Glutamatergic neuron (in vitro differentiated cells): ENCODE measurements at regions not wholly inside any gene's neighbourhood (a gene's known extent, or its start where the extent isn't known, plus 50 kb on each side); places are given as distances from the start of the nearest gene placed in this dataset.
"Not testable (repeated sequence)": the region's sequence is repeated elsewhere in the genome, so short reads cannot be mapped to it uniquely, and the experiment has no call there.

Source experiments
- DNase-seq: peaks from one replicate; pipeline ENCODE4 v3.0.0; 2022
- H3K27ac Mint-ChIP-seq: one replicate; pipeline ENCODE4 v1.8.0; 2020; ENCODE audit warnings: mild to moderate bottlenecking, mixed read lengths, inconsistent platforms; ENCODE audit not compliant: unreplicated experiment
- H3K27me3 Mint-ChIP-seq: one replicate; pipeline ENCODE4 v1.8.0; 2020; ENCODE audit warnings: mild to moderate bottlenecking, moderate library complexity, mixed read lengths, inconsistent platforms; ENCODE audit not compliant: unreplicated experiment
- H3K36me3 Mint-ChIP-seq: one replicate; pipeline ENCODE4 v1.8.0; 2020; ENCODE audit warnings: mild to moderate bottlenecking, mixed read lengths, inconsistent platforms; ENCODE audit not compliant: unreplicated experiment
- H3K4me1 Mint-ChIP-seq: one replicate; pipeline ENCODE4 v1.8.0; 2020; ENCODE audit warnings: mild to moderate bottlenecking, low read depth, mixed read lengths, inconsistent platforms; ENCODE audit not compliant: unreplicated experiment
- H3K4me3 Mint-ChIP-seq: one replicate; pipeline ENCODE4 v1.8.0; 2020; ENCODE audit warnings: mild to moderate bottlenecking, mixed read lengths, inconsistent platforms; ENCODE audit not compliant: unreplicated experiment
- H3K9me3 Mint-ChIP-seq: one replicate; pipeline ENCODE4 v1.8.0; 2020; ENCODE audit warnings: mild to moderate bottlenecking, moderate library complexity, mixed read lengths, inconsistent platforms; ENCODE audit not compliant: unreplicated experiment
- CTCF ChIP-seq: fragments of 200-600 bp; sonication (generic); IDR thresholded peaks from one replicate; pipeline ENCODE4 v1.5.0; 2021; ENCODE audit not compliant: partially characterized antibody, unreplicated experiment

- DNase-seq = no peak
- peaks cover 3% of the 10 kb centered on the region for H3K9me3 Mint-ChIP-seq
- no peaks in the 10 kb centered on the region for H3K36me3 Mint-ChIP-seq
- peaks cover 5% of the 10 kb centered on the region for H3K27me3 Mint-ChIP-seq
- no peak for TF ChIP-seq CTCF
- no peak overlapping the region for H3K27ac Mint-ChIP-seq
- H3K4me1 Mint-ChIP-seq = no peaks in the 10 kb centered on the region
- H3K4me3 Mint-ChIP-seq = no peak overlapping the region
Observed at GRCh38 chr10:65083222-65083621, 1562.0 kb downstream of the REEP3 start.

DNA sequence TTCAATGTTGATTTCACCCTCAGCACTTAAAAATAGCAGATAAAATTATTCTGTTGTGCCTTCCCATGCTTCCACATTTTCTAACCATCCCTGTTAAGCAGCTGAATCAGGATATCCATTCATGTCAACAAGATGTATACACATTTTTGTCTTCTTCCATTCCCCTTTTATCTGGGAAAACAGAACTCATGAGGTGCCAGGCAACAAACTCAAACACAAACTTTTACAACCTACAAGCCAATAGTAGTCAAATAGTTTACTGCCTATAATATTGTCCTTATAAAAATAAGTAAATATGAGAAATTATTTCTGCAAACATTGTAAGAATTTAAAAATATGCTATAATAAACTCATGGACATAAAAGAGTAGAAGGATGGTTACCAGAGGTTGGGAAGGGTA lies 1569.8 kb downstream of the REEP3 start:
- TF ChIP-seq CTCF = no peak
- no peak for DNase-seq
- H3K27me3 Mint-ChIP-seq = no peaks in the 10 kb centered on the region
- no peaks in the 10 kb centered on the region for H3K4me1 Mint-ChIP-seq
- peaks cover 2% of the 10 kb centered on the region for H3K9me3 Mint-ChIP-seq
- H3K27ac Mint-ChIP-seq = no peak overlapping the region
- no peaks in the 10 kb centered on the region for H3K36me3 Mint-ChIP-seq
- H3K4me3 Mint-ChIP-seq = no peak overlapping the region

- no peak overlapping the region for H3K4me3 Mint-ChIP-seq
- H3K9me3 Mint-ChIP-seq = peaks cover 4% of the 10 kb centered on the region
- no peaks in the 10 kb centered on the region for H3K36me3 Mint-ChIP-seq
- H3K27me3 Mint-ChIP-seq = no peaks in the 10 kb centered on the region
- no peak for DNase-seq
- no peak overlapping the region for H3K27ac Mint-ChIP-seq
- H3K4me1 Mint-ChIP-seq = no peaks in the 10 kb centered on the region
- TF ChIP-seq CTCF = no peak
Observed at GRCh38 chr10:65100146-65100545, 1578.9 kb downstream of the REEP3 start.

- not testable (repeated sequence) for H3K4me3 Mint-ChIP-seq, H3K36me3 Mint-ChIP-seq, DNase-seq, H3K9me3 Mint-ChIP-seq, H3K27ac Mint-ChIP-seq, H3K27me3 Mint-ChIP-seq, H3K4me1 Mint-ChIP-seq
Observed at GRCh38 chr10:65100881-65101280, 1579.7 kb downstream of the REEP3 start.

DNA sequence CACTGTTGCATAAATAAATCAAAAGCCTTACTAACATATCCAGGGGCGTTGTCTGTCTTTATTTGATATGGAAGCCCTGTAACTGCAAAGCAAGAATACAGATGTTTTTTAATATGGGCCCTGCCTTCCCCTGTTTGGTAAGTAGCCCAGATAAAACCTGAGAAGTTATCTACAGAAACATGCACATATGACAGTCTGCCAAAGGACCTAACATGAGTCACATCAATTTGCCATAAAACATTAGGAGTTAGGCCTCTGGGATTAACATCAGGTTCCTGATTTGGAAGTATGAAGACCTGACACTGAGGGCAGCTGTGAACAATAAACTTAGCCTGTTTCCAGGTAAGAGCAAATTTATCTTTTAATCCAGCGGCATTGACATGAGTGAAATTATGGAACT lies 1588.8 kb downstream of the REEP3 start:
- no peak overlapping the region for H3K27ac Mint-ChIP-seq

DNA sequence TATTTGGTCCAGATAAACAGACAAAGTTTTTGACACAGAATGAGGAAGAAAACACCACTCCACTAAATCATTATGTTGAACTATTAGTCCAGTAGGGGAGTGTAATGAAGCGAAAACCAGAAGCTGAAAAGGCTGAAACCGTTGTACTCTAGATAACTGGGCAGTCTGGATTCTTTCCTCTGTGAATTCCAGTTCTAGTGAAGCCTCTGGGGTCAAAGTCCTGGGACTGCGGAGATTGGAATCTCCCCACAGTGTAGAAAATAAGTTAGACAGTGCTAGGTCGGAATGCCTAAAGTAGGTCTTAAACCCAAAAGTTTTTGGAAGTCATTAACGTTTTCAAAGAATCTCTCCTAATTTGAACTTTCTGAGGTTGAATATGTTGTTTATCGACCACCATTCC lies 1589.9 kb downstream of the REEP3 start:
- H3K4me3 Mint-ChIP-seq, DNase-seq, H3K36me3 Mint-ChIP-seq, H3K27ac Mint-ChIP-seq, H3K4me1 Mint-ChIP-seq, H3K9me3 Mint-ChIP-seq, H3K27me3 Mint-ChIP-seq: not testable (repeated sequence)

More for the DNA sequence above, 1588.8 kb downstream of the REEP3 start:
- H3K9me3 Mint-ChIP-seq = no peaks in the 10 kb centered on the region
- DNase-seq = no peak
- H3K4me1 Mint-ChIP-seq = peaks cover 2% of the 10 kb centered on the region
- TF ChIP-seq CTCF = no peak
- peaks cover 8% of the 10 kb centered on the region for H3K36me3 Mint-ChIP-seq
- no peaks in the 10 kb centered on the region for H3K27me3 Mint-ChIP-seq
- no peak overlapping the region for H3K4me3 Mint-ChIP-seq
